PFSK-1 (cell line): ENCODE measurements at regions not wholly inside any gene's neighbourhood (a gene's known extent, or its start where the extent isn't known, plus 50 kb on each side); places are given as distances from the start of the nearest gene placed in this dataset.

ENCODE experiments used
- FOXP2 ChIP-seq: optimal IDR thresholded peaks from 2 replicates; pipeline ENCODE3; 2011; ENCODE audit warnings: borderline replicate concordance, control low read depth, inconsistent platforms; ENCODE audit not compliant: insufficient read depth; ENCODE audit errors: extremely low read length, extremely low read depth
- POLR2AphosphoS5 ChIP-seq: IDR thresholded peaks from 2 replicates; pipeline ENCODE4 v1.6.1; 2012; ENCODE audit warnings: low read depth, mild to moderate bottlenecking, control low read depth, low read length, moderate library complexity
- REST ChIP-seq, 2 experiments: IDR thresholded peaks; 2 replicates each; pipeline versions ENCODE4 v1.6.1 to v1.8.0; 2011 to 2012; ENCODE audit warnings: low read depth in 2 of 2, low read length in 2 of 2, control low read depth in 1 of 2, inconsistent platforms in 1 of 2, mild to moderate bottlenecking in 1 of 2, moderate library complexity in 1 of 2; ENCODE audit not compliant: insufficient read depth in 1 of 2
- SIN3A ChIP-seq: IDR thresholded peaks from 2 replicates; pipeline ENCODE4 v1.6.1; 2012; ENCODE audit warnings: mild to moderate bottlenecking, low read length, moderate library complexity, borderline replicate concordance; ENCODE audit not compliant: insufficient read depth
- TAF1 ChIP-seq: IDR thresholded peaks from 2 replicates; pipeline ENCODE4 v1.6.1; 2012; ENCODE audit warnings: low read length, control low read depth, borderline replicate concordance; ENCODE audit not compliant: insufficient read depth

GRCh38 chr21:27126140-27126539 lies 159.3 kb upstream of the ADAMTS5 start:
- TF ChIP-seq POLR2AphosphoS5 (no peak), FOXP2 (no peak), REST (IDR thresholded peaks at IDR 0.05; ENCODE audit: insufficient read depth in 1 of 2, low read depth in 2 of 2, low read length in 2 of 2) (no peak), TAF1 (no peak), SIN3A (no peak)

GRCh38 chr21:27122686-27123085 lies 155.8 kb upstream of the ADAMTS5 start:
- no peak for TF ChIP-seq TAF1
- TF ChIP-seq SIN3A = no peak
- no peak for TF ChIP-seq FOXP2
- no peak for TF ChIP-seq REST (IDR thresholded peaks at IDR 0.05; ENCODE audit: insufficient read depth in 1 of 2, low read depth in 2 of 2, low read length in 2 of 2)
- TF ChIP-seq POLR2AphosphoS5 = no peak

DNA sequence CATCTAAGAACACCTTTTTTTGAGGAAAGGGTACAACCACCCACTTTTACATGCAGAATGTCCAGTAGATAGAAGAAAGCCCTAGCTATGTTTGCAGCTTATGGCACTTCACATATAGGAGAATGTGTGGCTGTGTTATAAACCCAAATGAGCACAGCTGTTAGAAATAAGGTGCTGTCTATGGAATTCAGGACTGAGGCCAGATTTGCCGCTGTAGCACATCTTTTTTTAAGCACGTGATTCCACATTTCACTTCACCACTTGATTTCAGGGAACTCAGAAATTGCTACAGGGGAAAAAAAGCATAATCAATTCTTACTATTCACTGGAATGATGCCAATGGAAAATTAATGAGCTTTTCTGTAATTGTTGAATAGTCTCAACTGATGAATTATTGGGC lies 147.2 kb upstream of the ADAMTS5 start:
- TF ChIP-seq SIN3A = no peak
- no peak for TF ChIP-seq REST (IDR thresholded peaks at IDR 0.05; ENCODE audit: insufficient read depth in 1 of 2, low read depth in 2 of 2, low read length in 2 of 2)
- TF ChIP-seq FOXP2 = no peak
- TF ChIP-seq TAF1 = no peak
- TF ChIP-seq POLR2AphosphoS5 = no peak

- TF ChIP-seq POLR2AphosphoS5 = no peak
- no peak for TF ChIP-seq FOXP2
- TF ChIP-seq SIN3A = no peak
- TF ChIP-seq REST (IDR thresholded peaks at IDR 0.05; ENCODE audit: insufficient read depth in 1 of 2, low read depth in 2 of 2, low read length in 2 of 2) = no peak
Observed at GRCh38 chr21:27112186-27112585, 145.3 kb upstream of the ADAMTS5 start.

DNA sequence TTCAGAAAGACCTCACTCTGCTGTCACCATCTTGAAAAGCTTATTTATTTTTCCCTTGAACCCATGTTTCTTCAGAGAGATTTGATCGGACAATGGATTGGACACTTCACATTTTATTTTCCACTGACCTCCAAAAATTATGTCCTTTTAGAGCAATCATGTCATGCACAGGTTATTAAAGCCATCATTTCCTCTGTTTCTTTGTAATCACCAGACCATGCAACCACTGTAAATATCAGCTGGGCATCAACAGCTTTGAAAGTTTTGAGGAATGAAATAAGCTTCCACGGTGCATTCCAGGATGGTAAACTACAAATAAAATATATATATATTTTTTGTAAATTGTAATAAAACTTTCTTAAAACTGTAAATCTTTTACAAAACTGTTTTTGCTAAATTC lies 144.1 kb upstream of the ADAMTS5 start:
- TF ChIP-seq POLR2AphosphoS5 (no peak), SIN3A (no peak), FOXP2 (no peak)
